Right hindlimb (tissue), 1 donor: ENCODE measurements at regions not wholly inside any gene's neighbourhood (a gene's known extent, or its start where the extent isn't known, plus 50 kb on each side); places are given as distances from the start of the nearest gene placed in this dataset.

Experiments
- DNase-seq: peaks from one replicate; pipeline ENCODE4 v3.0.0-alpha.2; 2018

GRCh38 chr1:68291688-68292384 is 59.5 kb upstream of the WLS start:
- DNase-seq, result peak; percentile 49

GRCh38 chr1:68287241-68287640 is 54.9 kb upstream of the WLS start:
- DNase-seq, result no peak

GRCh38 chr1:68285046-68285445 is 52.7 kb upstream of the WLS start:
- DNase-seq, result no peak

GRCh38 chr1:68281946-68282615 is 49.8 kb upstream of the WLS start:
- no peak for DNase-seq
